Loucy (cell line): ENCODE measurements at regions not wholly inside any gene's neighbourhood (a gene's known extent, or its start where the extent isn't known, plus 50 kb on each side); places are given as distances from the start of the nearest gene placed in this dataset.

Source experiments
- H2AFZ ChIP-seq: fragments of 200-600 bp; sonication (generic); 2 replicates; pipeline ENCODE4 v1.6.0; 2016; ENCODE audit warnings: antibody characterized with exemption, mild to moderate bottlenecking, low read length, moderate library complexity
- H3F3A ChIP-seq: fragments of 200-600 bp; 2 replicates; pipeline ENCODE4 v1.6.0; 2016; ENCODE audit warnings: antibody characterized with exemption, low read depth, mild to moderate bottlenecking
- H3K27me3 ChIP-seq: fragments of 200-600 bp; sonication (generic); 2 replicates; pipeline ENCODE4 v1.6.1; 2014; ENCODE audit warnings: low read length, mild to moderate bottlenecking; ENCODE audit not compliant: insufficient read depth, poor library complexity, severe bottlenecking
- H3K36me3 ChIP-seq: fragments of 200-600 bp; sonication (generic); 2 replicates; pipeline ENCODE4 v1.6.1; 2016; ENCODE audit warnings: low read length; ENCODE audit not compliant: insufficient read depth
- H3K4me1 ChIP-seq: fragments of 200-600 bp; sonication (generic); 2 replicates; pipeline ENCODE4 v1.5.1; 2014; ENCODE audit warnings: low read length, mild to moderate bottlenecking; ENCODE audit not compliant: insufficient read depth, poor library complexity, severe bottlenecking
- H3K4me2 ChIP-seq: fragments of 200-600 bp; sonication (generic); 2 replicates; pipeline ENCODE4 v1.6.0; 2014; ENCODE audit warnings: antibody characterized with exemption, low read length, low read depth, mild to moderate bottlenecking; ENCODE audit not compliant: poor library complexity, severe bottlenecking
- H3K4me3 ChIP-seq: fragments of 200-600 bp; sonication (generic); 2 replicates; pipeline ENCODE4 v1.5.1; 2014; ENCODE audit warnings: low read length, mild to moderate bottlenecking, mixed read lengths; ENCODE audit not compliant: poor library complexity, severe bottlenecking
- H3K79me2 ChIP-seq: fragments of 200-600 bp; sonication (generic); 2 replicates; pipeline ENCODE4 v1.6.1; 2014; ENCODE audit warnings: low read length; ENCODE audit not compliant: insufficient read depth
- H3K9ac ChIP-seq: fragments of 200-600 bp; sonication (generic); 2 replicates; pipeline ENCODE4 v1.6.0; 2014; ENCODE audit warnings: mild to moderate bottlenecking, low read depth, low read length, moderate library complexity; ENCODE audit not compliant: poor library complexity, severe bottlenecking
- H3K9me2 ChIP-seq: fragments of 200-600 bp; sonication (generic); replicated peaks from 2 replicates; pipeline ENCODE4 v1.6.1; 2016; ENCODE audit warnings: low read depth, low read length, mixed read lengths
- H3K9me3 ChIP-seq: fragments of 200-600 bp; sonication (generic); 2 replicates; pipeline ENCODE4 v1.6.1; 2014; ENCODE audit warnings: mild to moderate bottlenecking, antibody characterized with exemption, low read length, low read depth; ENCODE audit not compliant: insufficient read depth
- H4K20me1 ChIP-seq: fragments of 200-600 bp; sonication (generic); 2 replicates; pipeline ENCODE4 v1.6.0; 2014; ENCODE audit warnings: antibody characterized with exemption, low read length, mild to moderate bottlenecking; ENCODE audit not compliant: insufficient read depth, poor library complexity, severe bottlenecking
- CTCF ChIP-seq: fragments of 200-600 bp; sonication (generic); conservative IDR thresholded peaks from 2 replicates; pipeline ENCODE4 v1.5.1; 2014; ENCODE audit warnings: mild to moderate bottlenecking, antibody characterized with exemption, low read length
- EZH2phosphoT487 ChIP-seq: fragments of 200-600 bp; IDR thresholded peaks from 2 replicates; pipeline ENCODE4 v1.6.1; 2018; ENCODE audit warnings: antibody characterized with exemption, mild to moderate bottlenecking, moderate library complexity, borderline replicate concordance

- TF ChIP-seq EZH2phosphoT487 (no peak), CTCF (peak; percentile 29; the same call in 1 of the 2 replicates)
- Histone ChIP-seq H3K79me2 (no peaks in the 10 kb centered on the region), H3K36me3 (no peaks in the 10 kb centered on the region), H3K4me2 (no peak overlapping the region), H3K4me1 (peaks cover 26% of the 10 kb centered on the region), H2AFZ (no peak overlapping the region), H3K27me3 (no peaks in the 10 kb centered on the region), H4K20me1 (no peaks in the 10 kb centered on the region), H3K9me3 (no peaks in the 10 kb centered on the region), H3F3A (no peaks in the 10 kb centered on the region), H3K4me3 (no peak overlapping the region), H3K9ac (no peak overlapping the region), H3K9me2 (no peaks in the 10 kb centered on the region)
Observed at GRCh38 chr4:11488657-11489452, 60.2 kb upstream of the HS3ST1 start.

- Histone ChIP-seq H3K9me3 (no peaks in the 10 kb centered on the region), H4K20me1 (no peaks in the 10 kb centered on the region), H3F3A (no peaks in the 10 kb centered on the region), H3K9ac (no peak overlapping the region), H3K27me3 (no peaks in the 10 kb centered on the region), H3K36me3 (no peaks in the 10 kb centered on the region), H3K4me2 (peak overlapping the region; percentile 21), H3K9me2 (no peaks in the 10 kb centered on the region), H3K79me2 (no peaks in the 10 kb centered on the region), H2AFZ (no peak overlapping the region), H3K4me1 (peaks cover 34% of the 10 kb centered on the region), H3K4me3 (no peak overlapping the region)
- TF ChIP-seq EZH2phosphoT487 (no peak), CTCF (no peak)
Observed at GRCh38 chr4:11487868-11488544, 59.3 kb upstream of the HS3ST1 start.

- peak overlapping the region; percentile 21 for H3K4me2 ChIP-seq
- H4K20me1 ChIP-seq: no peaks in the 10 kb centered on the region
- H3K4me1 ChIP-seq: peaks cover 43% of the 10 kb centered on the region
- no peaks in the 10 kb centered on the region for H3F3A ChIP-seq
- H3K79me2 ChIP-seq: no peaks in the 10 kb centered on the region
- no peak for TF ChIP-seq CTCF
- TF ChIP-seq EZH2phosphoT487: no peak
- H3K36me3 ChIP-seq: no peaks in the 10 kb centered on the region
- H3K9me3 ChIP-seq: no peaks in the 10 kb centered on the region
- no peak overlapping the region for H3K4me3 ChIP-seq
- no peaks in the 10 kb centered on the region for H3K27me3 ChIP-seq
- H2AFZ ChIP-seq: no peak overlapping the region
- no peaks in the 10 kb centered on the region for H3K9me2 ChIP-seq
- H3K9ac ChIP-seq: no peak overlapping the region
Observed at GRCh38 chr4:11487139-11487538, 58.4 kb upstream of the HS3ST1 start.
